OCI-LY1 (cell line): ENCODE measurements at regions not wholly inside any gene's neighbourhood (a gene's known extent, or its start where the extent isn't known, plus 50 kb on each side); places are given as distances from the start of the nearest gene placed in this dataset.

Experiments
- H2AFZ ChIP-seq: fragments of 200-600 bp; sonication (generic), shearing (Covaris generic); 2 replicates; pipeline ENCODE4 v1.6.0; 2014; ENCODE audit warnings: antibody characterized with exemption, mild to moderate bottlenecking, low read length
- H3F3A ChIP-seq: fragments of 200-600 bp; sonication (generic), shearing (Covaris generic); 2 replicates; pipeline ENCODE4 v1.6.0; 2014; ENCODE audit warnings: mild to moderate bottlenecking, antibody characterized with exemption, low read length, moderate library complexity; ENCODE audit not compliant: insufficient read depth
- H3K27ac ChIP-seq: fragments of 200-600 bp; sonication (generic); 2 replicates; pipeline ENCODE4 v1.5.1; 2014; ENCODE audit warnings: low read length, mixed run types, mild to moderate bottlenecking, low read depth; ENCODE audit not compliant: poor library complexity, severe bottlenecking
- H3K27me3 ChIP-seq: fragments of 200-600 bp; sonication (generic); 2 replicates; pipeline ENCODE4 v1.6.0; 2014; ENCODE audit warnings: antibody characterized with exemption, mild to moderate bottlenecking, low read length, moderate library complexity; ENCODE audit not compliant: insufficient read depth
- H3K36me3 ChIP-seq: fragments of 200-600 bp; sonication (generic); 2 replicates; pipeline ENCODE4 v1.6.1; 2014; ENCODE audit warnings: mild to moderate bottlenecking, antibody characterized with exemption, low read length, moderate library complexity, mixed read lengths; ENCODE audit not compliant: insufficient read depth
- H3K4me1 ChIP-seq: fragments of 200-600 bp; sonication (generic); 2 replicates; pipeline ENCODE4 v1.5.1; 2014; ENCODE audit warnings: mild to moderate bottlenecking, low read length, moderate library complexity; ENCODE audit not compliant: insufficient read depth, severe bottlenecking
- H3K4me2 ChIP-seq: fragments of 200-600 bp; sonication (generic), shearing (Covaris generic); 2 replicates; pipeline ENCODE4 v1.6.1; 2014; ENCODE audit warnings: low read length
- H3K4me3 ChIP-seq: fragments of 200-600 bp; sonication (generic); 2 replicates; pipeline ENCODE4 v1.5.1; 2014; ENCODE audit warnings: low read length, low read depth, mild to moderate bottlenecking, mixed read lengths; ENCODE audit not compliant: poor library complexity, severe bottlenecking
- H3K79me2 ChIP-seq: fragments of 200-600 bp; shearing (Covaris generic); 2 replicates; pipeline ENCODE4 v1.6.1; 2016; ENCODE audit warnings: mixed run types, low read length, mixed read lengths; ENCODE audit not compliant: insufficient read depth
- H3K9ac ChIP-seq: fragments of 200-600 bp; sonication (generic), shearing (Covaris generic); 2 replicates; pipeline ENCODE4 v1.6.1; 2014; ENCODE audit warnings: mild to moderate bottlenecking, low read length, mixed read lengths
- H3K9me2 ChIP-seq: fragments of 200-600 bp; sonication (generic), shearing (Covaris generic); 2 replicates; pipeline ENCODE4 v1.6.1; 2014; ENCODE audit warnings: low read depth, mild to moderate bottlenecking, low read length, mixed read lengths
- H3K9me3 ChIP-seq: fragments of 200-600 bp; shearing (Covaris generic); 2 replicates; pipeline ENCODE4 v1.6.1; 2014; ENCODE audit warnings: low read length, mixed read lengths
- H4K20me1 ChIP-seq: fragments of 200-600 bp; sonication (generic), shearing (Covaris generic); 2 replicates; pipeline ENCODE4 v1.6.0; 2016; ENCODE audit warnings: mild to moderate bottlenecking, low read length; ENCODE audit not compliant: insufficient read depth
- CTCF ChIP-seq: fragments of 200-600 bp; sonication (generic), shearing (Covaris generic); IDR thresholded peaks from 2 replicates; pipeline ENCODE4 v1.5.1; 2017; ENCODE audit warnings: mild to moderate bottlenecking, antibody characterized with exemption, low read length, moderate library complexity, mixed read lengths
- EZH2 ChIP-seq: fragments of 200-600 bp; sonication (generic), shearing (Covaris generic); IDR thresholded peaks from 2 replicates; pipeline ENCODE4 v1.8.0; 2017; ENCODE audit warnings: borderline replicate concordance, mixed run types, mild to moderate bottlenecking, antibody characterized with exemption, low read length, moderate library complexity, mixed read lengths

- Histone ChIP-seq H3K4me3 (no peak overlapping the region), H3F3A (no peaks in the 10 kb centered on the region), H4K20me1 (no peaks in the 10 kb centered on the region), H3K9me2 (no peaks in the 10 kb centered on the region), H3K9ac (no peak overlapping the region), H2AFZ (no peak overlapping the region), H3K27ac (no peak overlapping the region), H3K4me1 (no peaks in the 10 kb centered on the region), H3K9me3 (no peaks in the 10 kb centered on the region), H3K4me2 (no peak overlapping the region), H3K79me2 (no peaks in the 10 kb centered on the region), H3K36me3 (no peaks in the 10 kb centered on the region), H3K27me3 (no peaks in the 10 kb centered on the region)
- TF ChIP-seq EZH2 (no peak), CTCF (no peak)
These were observed 350.6 kb upstream of the NCAM2 start for GRCh38 chr21:20647607-20648006.

DNA sequence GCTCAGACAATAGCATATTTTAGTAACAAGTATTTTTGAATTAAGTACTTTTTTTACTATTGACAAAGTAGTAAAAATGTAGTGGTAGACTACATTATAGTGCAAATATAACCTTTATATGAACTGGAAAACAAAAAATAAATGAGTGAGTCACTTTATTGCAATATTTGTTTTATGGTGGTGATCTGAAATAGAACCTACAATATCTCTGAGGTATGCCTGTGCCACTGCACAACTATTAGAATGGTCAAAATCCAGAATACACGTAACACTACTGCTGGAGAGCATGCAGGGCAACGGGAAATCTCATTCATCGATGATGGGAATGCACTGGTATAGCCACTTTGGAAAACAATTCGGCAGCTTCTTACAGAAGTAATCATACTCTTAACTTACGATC is 349.0 kb upstream of the NCAM2 start:
- Histone ChIP-seq H3K4me1 (no peaks in the 10 kb centered on the region), H3K9me3 (no peaks in the 10 kb centered on the region), H3K27me3 (no peaks in the 10 kb centered on the region), H3K27ac (no peak overlapping the region), H2AFZ (no peak overlapping the region), H4K20me1 (no peaks in the 10 kb centered on the region), H3F3A (no peaks in the 10 kb centered on the region), H3K79me2 (no peaks in the 10 kb centered on the region), H3K4me2 (no peak overlapping the region), H3K4me3 (no peak overlapping the region), H3K9me2 (no peaks in the 10 kb centered on the region), H3K9ac (no peak overlapping the region), H3K36me3 (no peaks in the 10 kb centered on the region)
- TF ChIP-seq CTCF = no peak
- TF ChIP-seq EZH2 = no peak

GRCh38 chr21:20652846-20653245 is 345.4 kb upstream of the NCAM2 start:
- Histone ChIP-seq H3K4me2 (no peak overlapping the region), H2AFZ (no peak overlapping the region), H3K79me2 (no peaks in the 10 kb centered on the region), H3K4me3 (no peak overlapping the region), H3K4me1 (no peaks in the 10 kb centered on the region), H4K20me1 (no peaks in the 10 kb centered on the region), H3K27ac (no peak overlapping the region), H3K9me2 (no peaks in the 10 kb centered on the region), H3K9me3 (no peaks in the 10 kb centered on the region), H3F3A (no peaks in the 10 kb centered on the region), H3K27me3 (no peaks in the 10 kb centered on the region), H3K36me3 (no peaks in the 10 kb centered on the region), H3K9ac (no peak overlapping the region)
- TF ChIP-seq EZH2 (no peak), CTCF (no peak)
